ENCODE measurements at regions not wholly inside any gene's neighbourhood (a gene's known extent, or its start where the extent isn't known, plus 50 kb on each side); places are given as distances from the start of the nearest gene placed in this dataset.

DNA sequence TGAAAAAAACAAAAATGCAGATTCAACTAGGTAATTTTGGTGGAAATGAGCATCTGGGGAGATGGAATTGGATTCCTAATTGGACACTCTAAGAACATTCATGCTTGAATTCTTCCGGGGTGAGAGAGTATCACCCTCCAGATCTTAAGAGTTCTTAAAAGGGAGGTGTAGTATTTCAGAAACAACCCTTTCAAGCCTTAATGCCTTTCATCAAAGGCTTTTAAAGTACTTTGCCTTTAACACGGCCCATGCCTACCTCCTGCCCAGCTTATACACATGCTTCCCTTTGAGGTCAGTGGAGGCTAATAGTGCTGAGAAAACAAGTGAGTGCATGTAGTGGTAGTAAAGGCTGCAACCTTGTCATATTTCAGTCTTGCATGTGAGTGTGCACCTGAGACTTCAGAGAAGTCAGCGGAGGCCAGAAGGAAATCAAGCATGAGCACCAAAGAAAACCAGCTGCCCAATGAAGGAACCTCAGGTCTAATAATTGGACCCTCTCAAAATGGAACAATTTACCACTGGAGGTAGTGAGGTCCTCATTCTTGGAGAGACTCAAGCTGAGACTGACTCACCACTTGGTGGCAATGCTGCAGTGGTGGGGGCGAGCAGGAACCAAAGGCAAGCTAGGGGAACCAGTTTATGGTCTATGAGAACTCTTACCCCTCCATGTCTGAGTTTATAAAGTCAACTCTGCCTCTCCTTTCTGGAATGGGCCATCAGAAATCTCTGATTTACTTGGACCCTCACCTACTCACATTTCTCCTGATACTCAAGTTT lies 98.4 kb upstream of the GDNF start:
- Histone ChIP-seq H2AK9ac (replicated peaks; ENCODE audit: low read depth, low read length, poor library complexity) (no peak overlapping the region), H3K9ac (ENCODE audit: low read depth, low read length) (no peak overlapping the region), H3K4ac (ENCODE audit: low read depth, low read length) (no peak overlapping the region), H3K18ac (ENCODE audit: low read depth, low read length) (no peak overlapping the region), H3K14ac (replicated peaks; ENCODE audit: low read depth, low read length) (no peak overlapping the region), H2BK120ac (ENCODE audit: low read depth, low read length) (no peak overlapping the region), H2AK5ac (ENCODE audit: low read depth, low read length) (no peak overlapping the region), H3K23ac (ENCODE audit: low read depth, low read length) (no peak overlapping the region), H3K36me3 (ENCODE audit: control insufficient read depth, insufficient read depth, low read length) (no peaks in the 10 kb centered on the region), H3K79me1 (ENCODE audit: low read depth in 1 of 2, low read length in 2 of 2) (no peaks in the 10 kb centered on the region), H3K9me1 (ENCODE audit: insufficient read depth, low read length) (no peaks in the 10 kb centered on the region), H3K4me3 (ENCODE audit: insufficient read depth, low read depth, low read length) (no peak overlapping the region), H3K56ac (ENCODE audit: extremely low read depth, insufficient read depth, low read length) (no peak overlapping the region), H3K27me3 (ENCODE audit: control insufficient read depth, insufficient read depth, low read length) (peaks cover 15% of the 10 kb centered on the region), H4K91ac (ENCODE audit: insufficient read depth, low read depth, low read length) (no peak overlapping the region), H4K5ac (ENCODE audit: low read depth, low read length) (no peak overlapping the region), H3K9me3 (ENCODE audit: control insufficient read depth, insufficient read depth, low read length) (peaks cover 2% of the 10 kb centered on the region; the same call in 1 of the 2 replicates), H3K27ac (ENCODE audit: insufficient read depth, low read length) (no peak overlapping the region), H2BK20ac (ENCODE audit: low read depth, low read length) (no peak overlapping the region), H3K4me2 (ENCODE audit: low read depth, low read length) (no peak overlapping the region), H4K20me1 (ENCODE audit: insufficient read depth, low read length) (no peaks in the 10 kb centered on the region), H2BK15ac (ENCODE audit: low read depth, low read length) (no peak overlapping the region), H3K4me1 (ENCODE audit: control insufficient read depth, insufficient read depth, low read length) (no peaks in the 10 kb centered on the region), H2BK5ac (ENCODE audit: low read depth, low read length, poor library complexity, severe bottlenecking) (no peak overlapping the region), H4K8ac (ENCODE audit: low read depth in 2 of 2, low read length in 2 of 2) (no peak overlapping the region), H2AFZ (replicated peaks; ENCODE audit: low read length, poor library complexity) (no peak overlapping the region)
- dilution Hi-C loops (cut with HindIII; ENCODE audit: low sequenced_read_pairs, unreplicated experiment): no loop called here
- TF ChIP-seq RCOR1 (IDR thresholded peaks at IDR 0.05; ENCODE audit: insufficient replicate concordance, low read length) (no peak), RAD21 (IDR thresholded peaks at IDR 0.05; ENCODE audit: low read length) (no peak), SMC3 (IDR thresholded peaks at IDR 0.05; ENCODE audit: low read depth, low read length) (no peak), CEBPB (IDR thresholded peaks at IDR 0.05; ENCODE audit: low read depth, low read length) (no peak), RFX5 (IDR thresholded peaks at IDR 0.05; ENCODE audit: low read depth, low read length) (no peak), NFE2L2 (IDR thresholded peaks at IDR 0.05; ENCODE audit: low read depth, low read length) (no peak)
- CTCF ChIA-PET: no interaction called here
- no TSS peak for BruUV-seq (replicated peaks)
- ATAC-seq (ENCODE audit: low read depth) (no peak), DNase-seq (no peak)
- intact Hi-C loops (cut with micrococcal nuclease): loop anchor here (10.0 kb wide), 1 partner anchor 57 kb away; no protein-coding TSS in a partner anchor
- in situ Hi-C loops (cut with MboI; ENCODE audit: low sequenced_read_pairs): no loop called here
- 80% methylated on average over 1 of the region's 4 CpGs; no CpG with 5 or more reads in 1 of the 2 experiments for WGBS, 2 experiments (ENCODE audit: extremely low coverage in 2 of 2, insufficient read length in 1 of 2)
- POLR2A ChIA-PET (ENCODE audit: unreplicated experiment): no interaction called here
